Natural killer cell (primary cell): ENCODE measurements at regions not wholly inside any gene's neighbourhood (a gene's known extent, or its start where the extent isn't known, plus 50 kb on each side); places are given as distances from the start of the nearest gene placed in this dataset.

Source experiments
- ATAC-seq, 3 donors: fragments of 150-1000 bp in 2 of 3; fragments of 200-7000 bp in 1 of 3; cut with Tn5 transposase; 1 replicate in 1 of 3; 2 replicates in 2 of 3; pipeline ENCODE4 v1.10.0; 2021; ENCODE audit warnings: mild to moderate bottlenecking in 2 of 3, moderate library complexity in 2 of 3
- DNase-seq, 2 donors: peaks; one replicate each; pipeline versions ENCODE4 v3.0.0 to v3.0.0-alpha.2; 2013 to 2021; ENCODE audit warnings: mixed read lengths in 1 of 2
- H3K27ac ChIP-seq: one replicate; pipeline ENCODE4 v1.5.1; 2013; ENCODE audit warnings: mild to moderate bottlenecking, low read length
- H3K27me3 ChIP-seq: one replicate; pipeline ENCODE4 v1.6.1; 2013; ENCODE audit warnings: low read length; ENCODE audit not compliant: control insufficient read depth, insufficient read depth
- H3K36me3 ChIP-seq: one replicate; pipeline ENCODE4 v1.6.1; 2013; ENCODE audit warnings: low read length; ENCODE audit not compliant: control insufficient read depth, insufficient read depth
- H3K4me1 ChIP-seq: one replicate; pipeline ENCODE4 v1.6.1; 2013; ENCODE audit warnings: low read length; ENCODE audit not compliant: control insufficient read depth, insufficient read depth
- H3K4me3 ChIP-seq: one replicate; pipeline ENCODE4 v1.5.1; 2013; ENCODE audit warnings: low read length
- H3K9me3 ChIP-seq: one replicate; pipeline ENCODE4 v1.6.1; 2013; ENCODE audit warnings: low read length; ENCODE audit not compliant: control insufficient read depth, insufficient read depth
- H3K27ac Mint-ChIP-seq, 2 donors: one replicate each; pipeline ENCODE4 v1.8.0; 2022; ENCODE audit warnings: mild to moderate bottlenecking in 2 of 2, mixed read lengths in 2 of 2, moderate library complexity in 1 of 2
- H3K27me3 Mint-ChIP-seq, 2 donors: one replicate each; pipeline ENCODE4 v1.8.0; 2022; ENCODE audit warnings: low read depth in 2 of 2, mixed read lengths in 2 of 2
- H3K36me3 Mint-ChIP-seq: one replicate; pipeline ENCODE4 v1.8.0; 2022; ENCODE audit warnings: mixed read lengths
- H3K4me1 Mint-ChIP-seq, 2 donors: one replicate each; pipeline ENCODE4 v1.8.0; 2022; ENCODE audit warnings: mixed read lengths in 2 of 2
- H3K4me3 Mint-ChIP-seq: one replicate; pipeline ENCODE4 v1.8.0; 2022; ENCODE audit warnings: mild to moderate bottlenecking, moderate library complexity, mixed read lengths
- H3K9me3 Mint-ChIP-seq, 2 donors: one replicate each; pipeline ENCODE4 v1.8.0; 2022; ENCODE audit warnings: mixed read lengths in 2 of 2
- WGBS: methylation state at CpG from one replicate; pipeline ENCODE4 v1.1.7; 2013; ENCODE audit warnings: missing lambda C conversion rate; ENCODE audit not compliant: insufficient coverage; 5-methylcytosine and 5-hydroxymethylcytosine counted together
- intact Hi-C: fragments of 100-400 bp; cut with micrococcal nuclease; formaldehyde crosslinking; loops from one replicate; pipeline ENCODE4 v1.14.2; 2022
- TF ChIP-seq, protein P1 (sequence below): fragments of 200-600 bp; IDR thresholded peaks from one replicate; pipeline ENCODE4 v1.8.0; 2022; ENCODE audit warnings: antibody characterized with exemption

DNA sequence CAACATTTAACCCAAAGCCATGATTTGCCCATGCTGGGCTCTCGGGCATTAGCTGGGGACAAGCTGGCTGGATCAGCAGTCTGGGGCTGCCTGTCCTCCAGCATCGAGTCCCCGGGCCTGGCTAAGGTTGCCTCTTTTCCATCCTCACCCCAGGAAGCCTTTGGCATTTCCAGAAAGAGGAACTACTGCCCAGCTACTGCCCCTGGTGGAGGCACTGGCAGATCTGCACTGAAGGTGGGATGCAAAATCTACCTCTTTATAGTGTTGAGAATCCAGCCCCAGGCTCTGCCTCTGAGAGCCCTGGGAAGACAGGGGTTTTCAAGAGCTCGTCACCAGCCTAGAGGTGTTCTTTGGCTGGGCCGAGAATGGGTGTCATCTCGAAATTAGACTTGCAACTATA lies 635.9 kb downstream of the MATN1 start:
- Histone ChIP-seq H3K36me3 (no peaks in the 10 kb centered on the region), H3K4me3 (no peak overlapping the region), H3K27ac (no peak overlapping the region), H3K4me1 (no peaks in the 10 kb centered on the region), H3K9me3 (peaks cover 7% of the 10 kb centered on the region), H3K27me3 (no peaks in the 10 kb centered on the region)
- ATAC-seq (no peak), DNase-seq (no peak)
- 54% methylated on average over 5 of the region's 6 CpGs for WGBS
- Mint-ChIP-seq H3K4me1 (peaks cover 0 to 10% of the 10 kb centered on the region in 2 donors), H3K27ac (no peak overlapping the region), H3K27me3 (peaks cover 21 to 27% of the 10 kb centered on the region in 2 donors), H3K9me3 (peaks cover 4 to 11% of the 10 kb centered on the region in 2 donors), H3K36me3 (no peaks in the 10 kb centered on the region), H3K4me3 (no peak overlapping the region)
- intact Hi-C loops: loop anchor here (5.0 kb wide), 1 partner anchor 295 kb away; no protein-coding TSS in a partner anchor
- TF ChIP-seq, protein P1, sequence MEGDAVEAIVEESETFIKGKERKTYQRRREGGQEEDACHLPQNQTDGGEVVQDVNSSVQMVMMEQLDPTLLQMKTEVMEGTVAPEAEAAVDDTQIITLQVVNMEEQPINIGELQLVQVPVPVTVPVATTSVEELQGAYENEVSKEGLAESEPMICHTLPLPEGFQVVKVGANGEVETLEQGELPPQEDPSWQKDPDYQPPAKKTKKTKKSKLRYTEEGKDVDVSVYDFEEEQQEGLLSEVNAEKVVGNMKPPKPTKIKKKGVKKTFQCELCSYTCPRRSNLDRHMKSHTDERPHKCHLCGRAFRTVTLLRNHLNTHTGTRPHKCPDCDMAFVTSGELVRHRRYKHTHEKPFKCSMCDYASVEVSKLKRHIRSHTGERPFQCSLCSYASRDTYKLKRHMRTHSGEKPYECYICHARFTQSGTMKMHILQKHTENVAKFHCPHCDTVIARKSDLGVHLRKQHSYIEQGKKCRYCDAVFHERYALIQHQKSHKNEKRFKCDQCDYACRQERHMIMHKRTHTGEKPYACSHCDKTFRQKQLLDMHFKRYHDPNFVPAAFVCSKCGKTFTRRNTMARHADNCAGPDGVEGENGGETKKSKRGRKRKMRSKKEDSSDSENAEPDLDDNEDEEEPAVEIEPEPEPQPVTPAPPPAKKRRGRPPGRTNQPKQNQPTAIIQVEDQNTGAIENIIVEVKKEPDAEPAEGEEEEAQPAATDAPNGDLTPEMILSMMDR: no peak

DNA sequence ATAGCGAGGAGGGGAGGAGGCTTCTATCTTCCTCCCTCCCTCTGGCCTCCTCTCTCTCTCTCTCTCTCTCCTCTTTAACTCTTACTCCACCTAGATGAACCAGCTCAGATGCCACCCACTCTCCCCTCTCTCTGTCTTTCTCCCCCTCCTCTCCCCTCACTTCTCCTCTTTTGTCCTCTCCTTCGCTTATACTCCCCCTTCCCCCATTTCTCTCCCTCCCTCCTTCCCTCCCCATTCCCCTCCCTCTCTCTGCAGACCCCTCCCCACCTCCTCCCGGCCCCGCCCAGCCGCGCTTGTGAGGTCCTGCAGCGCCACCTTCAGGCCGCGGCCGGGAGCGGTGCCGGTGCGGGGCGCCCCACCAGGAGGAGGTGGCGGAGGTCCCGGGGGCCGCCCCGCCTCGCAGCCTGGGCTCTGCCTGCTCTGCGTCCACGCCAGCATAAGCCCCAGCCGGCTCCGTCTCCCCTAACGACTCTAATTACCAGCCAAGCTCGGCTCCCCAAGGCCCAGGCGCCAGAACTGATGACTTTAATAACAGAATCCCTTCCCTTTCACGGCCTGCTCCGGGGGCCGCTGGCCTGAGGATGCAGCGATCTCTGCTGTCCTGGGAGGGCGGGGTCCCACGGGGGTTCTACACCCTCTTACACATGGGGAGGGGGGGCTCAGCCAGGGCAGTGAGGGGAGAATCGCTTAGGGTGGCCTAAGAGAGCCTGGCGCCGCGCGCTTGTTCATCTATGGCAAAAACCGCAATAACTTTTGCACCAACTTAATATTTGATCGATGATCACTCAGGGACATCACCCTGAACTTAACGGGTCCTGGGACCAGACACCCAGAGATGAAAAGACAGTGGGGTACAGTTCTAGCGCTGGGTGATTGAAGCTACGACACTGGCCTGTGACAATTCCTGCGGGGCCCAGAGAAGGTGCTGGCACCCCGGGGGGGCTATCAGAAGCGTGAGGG lies 637.3 kb downstream of the MATN1 start:
- Histone ChIP-seq H3K4me1 (no peaks in the 10 kb centered on the region), H3K27ac (no peak overlapping the region), H3K27me3 (no peaks in the 10 kb centered on the region), H3K9me3 (no peaks in the 10 kb centered on the region), H3K36me3 (no peaks in the 10 kb centered on the region), H3K4me3 (no peak overlapping the region)
- intact Hi-C loops: loop anchor here (5.0 kb wide), 1 partner anchor 294 kb away; no protein-coding TSS in a partner anchor
- Mint-ChIP-seq H3K9me3 (no peaks in the 10 kb centered on the region), H3K4me1 (peaks cover 0 to 10% of the 10 kb centered on the region in 2 donors), H3K4me3 (no peak overlapping the region), H3K27me3 (peaks cover 26 to 32% of the 10 kb centered on the region in 2 donors), H3K36me3 (no peaks in the 10 kb centered on the region), H3K27ac (no peak overlapping the region)
- 26% methylated on average over 42 of the region's 45 CpGs for WGBS
- TF ChIP-seq, protein P1: peak; percentile 48
- ATAC-seq: peak in 2 of 3 donors; percentile 54 to 77
- DNase-seq: peak; percentile 36 to 37

DNA sequence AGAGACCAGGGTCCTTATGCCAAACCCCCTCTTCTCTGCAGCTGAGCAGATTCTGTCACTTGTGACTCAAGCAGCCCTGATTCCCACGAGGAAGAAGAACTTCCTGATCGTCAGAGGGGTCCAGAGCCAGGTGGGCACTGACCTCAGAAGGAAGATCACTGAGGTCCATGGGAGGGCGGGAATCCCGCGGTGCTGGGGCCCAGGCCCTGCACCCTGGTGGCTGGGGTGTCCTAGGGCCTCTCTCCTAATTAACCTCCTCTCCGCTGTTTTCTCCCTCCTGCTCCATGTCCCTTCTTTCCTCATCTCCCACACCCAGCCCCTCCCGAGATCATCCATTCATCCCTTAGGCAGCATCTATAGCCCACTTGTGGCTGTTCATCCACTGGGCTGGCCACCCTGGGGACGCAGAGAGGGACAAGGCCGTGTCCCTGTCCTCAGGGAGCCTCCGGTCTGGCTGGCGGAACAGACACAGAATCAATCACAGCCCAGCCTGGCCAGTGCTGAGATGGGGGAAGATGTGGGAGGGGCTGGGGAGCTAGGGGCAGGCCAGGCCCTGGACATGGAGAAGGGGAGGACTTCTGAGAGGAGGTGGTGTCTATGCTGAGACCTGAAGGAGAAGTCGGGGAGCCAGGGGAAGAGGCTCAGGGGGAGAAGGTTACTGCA lies 638.3 kb downstream of the MATN1 start:
- Mint-ChIP-seq H3K4me1 (peaks cover 0 to 10% of the 10 kb centered on the region in 2 donors), H3K9me3 (no peaks in the 10 kb centered on the region), H3K4me3 (no peak overlapping the region), H3K27ac (no peak overlapping the region), H3K36me3 (no peaks in the 10 kb centered on the region), H3K27me3 (peaks cover 27 to 35% of the 10 kb centered on the region in 2 donors)
- no peaks in the 10 kb centered on the region for H3K9me3 ChIP-seq
- H3K4me1 ChIP-seq: no peaks in the 10 kb centered on the region
- TF ChIP-seq, protein P1: no peak
- WGBS: 83% methylated on average over 12 of the region's 12 CpGs
- no peaks in the 10 kb centered on the region for H3K36me3 ChIP-seq
- ATAC-seq: no peak
- H3K4me3 ChIP-seq: no peak overlapping the region
- H3K27me3 ChIP-seq: no peaks in the 10 kb centered on the region
- no peak overlapping the region for H3K27ac ChIP-seq
- intact Hi-C loops: loop anchor here (5.0 kb wide), 1 partner anchor 293 kb away; no protein-coding TSS in a partner anchor
- DNase-seq: no peak
